BLaER1 treated with 17β-estradiol and CSF1 and Interleukin-3, amounts not matched to agents 10 nM and 100 nM (cell line): ENCODE measurements at regions not wholly inside any gene's neighbourhood (a gene's known extent, or its start where the extent isn't known, plus 50 kb on each side); places are given as distances from the start of the nearest gene placed in this dataset.

Source experiments
- H3K27ac ChIP-seq, 11 experiments: shearing (Covaris generic); formaldehyde crosslinking; 2 replicates each; pipeline ENCODE4 v1.8.1; 2022
- H3K27me3 ChIP-seq, 11 experiments: shearing (Covaris generic); formaldehyde crosslinking; 2 replicates each; pipeline ENCODE4 v1.8.1; 2022
- H3K36me3 ChIP-seq, 11 experiments: shearing (Covaris generic); formaldehyde crosslinking; 2 replicates each; pipeline ENCODE4 v1.8.1; 2022
- H3K4me1 ChIP-seq, 10 experiments: shearing (Covaris generic); formaldehyde crosslinking; 2 replicates each; pipeline ENCODE4 v1.8.1; 2022
- H3K4me2 ChIP-seq, 11 experiments: shearing (Covaris generic); formaldehyde crosslinking; 2 replicates each; pipeline ENCODE4 v1.8.1; 2022
- H3K4me3 ChIP-seq, 10 experiments: shearing (Covaris generic); formaldehyde crosslinking; 2 replicates each; pipeline ENCODE4 v1.8.1; 2022
- H3K9ac ChIP-seq, 11 experiments: shearing (Covaris generic); formaldehyde crosslinking; 2 replicates each; pipeline ENCODE4 v1.8.1; 2022
- H3K9me3 ChIP-seq, 11 experiments: shearing (Covaris generic); formaldehyde crosslinking; replicated peaks in 1 of 11; 2 replicates each; pipeline ENCODE4 v1.8.1; 2022
- H4K20me1 ChIP-seq, 11 experiments: shearing (Covaris generic); formaldehyde crosslinking; 2 replicates each; pipeline ENCODE4 v1.8.1; 2022
- Cebpa-rat ChIP-seq, 11 experiments: shearing (Covaris generic); IDR thresholded peaks; 2 replicates each; pipeline ENCODE4 v1.8.1; 2022

- Histone ChIP-seq H3K4me1 (peaks cover 0 to under 1% (median 0%) of the 10 kb centered on the region in 10 experiments; a peak in 2 of 20 replicates), H4K20me1 (no peaks in the 10 kb centered on the region), H3K36me3 (no peaks in the 10 kb centered on the region), H3K27ac (no peak overlapping the region), H3K4me2 (no peak overlapping the region), H3K9ac (no peak overlapping the region), H3K27me3 (no peaks in the 10 kb centered on the region), H3K4me3 (no peak overlapping the region), H3K9me3 (no peaks in the 10 kb centered on the region)
- no peak for TF ChIP-seq Cebpa-rat (IDR thresholded peaks at IDR 0.05)
These were observed 118.0 kb upstream of the PLPPR4 start for GRCh38 chr1:99146129-99146848.

- Histone ChIP-seq H3K27ac (no peak overlapping the region), H3K4me1 (peaks cover 0 to 3% (median 0%) of the 10 kb centered on the region in 10 experiments; a peak in 2 of 20 replicates), H3K9me3 (no peaks in the 10 kb centered on the region), H4K20me1 (no peaks in the 10 kb centered on the region), H3K4me2 (no peak overlapping the region), H3K36me3 (no peaks in the 10 kb centered on the region), H3K9ac (no peak overlapping the region), H3K27me3 (no peaks in the 10 kb centered on the region), H3K4me3 (no peak overlapping the region)
- TF ChIP-seq Cebpa-rat (IDR thresholded peaks at IDR 0.05) = no peak
These were observed 114.3 kb upstream of the PLPPR4 start for GRCh38 chr1:99149952-99150351.

GRCh38 chr1:99152132-99152531 is 112.2 kb upstream of the PLPPR4 start:
- Histone ChIP-seq H3K4me1 (peaks cover 0 to 3% (median 0%) of the 10 kb centered on the region in 10 experiments; a peak in 2 of 20 replicates), H3K9ac (no peak overlapping the region), H3K27ac (no peak overlapping the region), H3K36me3 (no peaks in the 10 kb centered on the region), H4K20me1 (no peaks in the 10 kb centered on the region), H3K9me3 (0 out of 22 replicates have a peak, but pooled peaks cover 0 to 2% (median 0%) of the 10 kb centered on the region in 11 experiments), H3K4me2 (no peak overlapping the region), H3K4me3 (no peak overlapping the region), H3K27me3 (no peaks in the 10 kb centered on the region)
- no peak for TF ChIP-seq Cebpa-rat (IDR thresholded peaks at IDR 0.05)

- Histone ChIP-seq H3K4me1 (no peaks in the 10 kb centered on the region), H3K9me3 (no peaks in the 10 kb centered on the region), H4K20me1 (no peaks in the 10 kb centered on the region), H3K9ac (no peak overlapping the region), H3K27me3 (no peaks in the 10 kb centered on the region), H3K4me2 (no peak overlapping the region), H3K4me3 (no peak overlapping the region), H3K36me3 (no peaks in the 10 kb centered on the region), H3K27ac (no peak overlapping the region)
- no peak for TF ChIP-seq Cebpa-rat (IDR thresholded peaks at IDR 0.05)
These were observed 100.6 kb upstream of the PLPPR4 start for GRCh38 chr1:99163671-99164070.

- H3K4me2 ChIP-seq = no peak overlapping the region
- no peaks in the 10 kb centered on the region for H3K27me3 ChIP-seq
- no peak overlapping the region for H3K9ac ChIP-seq
- no peaks in the 10 kb centered on the region; a peak in 1 of 22 replicates for H4K20me1 ChIP-seq
- no peaks in the 10 kb centered on the region for H3K36me3 ChIP-seq
- H3K4me3 ChIP-seq = no peak overlapping the region
- no peak for TF ChIP-seq Cebpa-rat (IDR thresholded peaks at IDR 0.05)
- H3K4me1 ChIP-seq = no peaks in the 10 kb centered on the region
- H3K27ac ChIP-seq = no peak overlapping the region
- no peaks in the 10 kb centered on the region for H3K9me3 ChIP-seq
These were observed 93.8 kb upstream of the PLPPR4 start for GRCh38 chr1:99170516-99170915.

GRCh38 chr1:99171184-99171813 is 93.0 kb upstream of the PLPPR4 start:
- TF ChIP-seq Cebpa-rat (IDR thresholded peaks at IDR 0.05) = no peak
- H3K36me3 ChIP-seq = no peaks in the 10 kb centered on the region

GRCh38 chr1:99173282-99173681 is 91.0 kb upstream of the PLPPR4 start:
- no peak overlapping the region for H3K4me2 ChIP-seq

More at GRCh38 chr1:99171184-99171813, 93.0 kb upstream of the PLPPR4 start:
- no peaks in the 10 kb centered on the region; a peak in 1 of 22 replicates for H4K20me1 ChIP-seq
- no peak overlapping the region for H3K4me3 ChIP-seq
- H3K27me3 ChIP-seq = no peaks in the 10 kb centered on the region
- H3K4me1 ChIP-seq = no peaks in the 10 kb centered on the region
- no peak overlapping the region for H3K4me2 ChIP-seq
- no peaks in the 10 kb centered on the region for H3K9me3 ChIP-seq
- H3K9ac ChIP-seq = no peak overlapping the region
- no peak overlapping the region for H3K27ac ChIP-seq

GRCh38 chr1:99173900-99174299 is 90.4 kb upstream of the PLPPR4 start:
- no peaks in the 10 kb centered on the region; a peak in 1 of 22 replicates for H4K20me1 ChIP-seq
- TF ChIP-seq Cebpa-rat (IDR thresholded peaks at IDR 0.05) = no peak
- H3K27ac ChIP-seq = no peak overlapping the region
- no peak overlapping the region for H3K4me3 ChIP-seq
- H3K36me3 ChIP-seq = no peaks in the 10 kb centered on the region
- H3K4me2 ChIP-seq = no peak overlapping the region
- no peaks in the 10 kb centered on the region for H3K4me1 ChIP-seq
- H3K9me3 ChIP-seq = no peaks in the 10 kb centered on the region
- H3K9ac ChIP-seq = no peak overlapping the region
- H3K27me3 ChIP-seq = no peaks in the 10 kb centered on the region

More at GRCh38 chr1:99173282-99173681, 91.0 kb upstream of the PLPPR4 start:
- TF ChIP-seq Cebpa-rat (IDR thresholded peaks at IDR 0.05) = no peak
- no peaks in the 10 kb centered on the region for H3K36me3 ChIP-seq
- H3K27ac ChIP-seq = no peak overlapping the region
- H3K9me3 ChIP-seq = no peaks in the 10 kb centered on the region
- H3K9ac ChIP-seq = no peak overlapping the region
- H3K4me1 ChIP-seq = no peaks in the 10 kb centered on the region
- no peak overlapping the region for H3K4me3 ChIP-seq
- no peaks in the 10 kb centered on the region for H3K27me3 ChIP-seq
- H4K20me1 ChIP-seq = no peaks in the 10 kb centered on the region; a peak in 1 of 22 replicates

GRCh38 chr1:99176753-99177152 is 87.5 kb upstream of the PLPPR4 start:
- Histone ChIP-seq H3K9ac (no peak overlapping the region), H3K27ac (no peak overlapping the region), H3K4me3 (no peak overlapping the region), H3K4me2 (no peak overlapping the region), H3K36me3 (no peaks in the 10 kb centered on the region), H3K27me3 (no peaks in the 10 kb centered on the region), H3K9me3 (no peaks in the 10 kb centered on the region), H4K20me1 (no peaks in the 10 kb centered on the region; a peak in 1 of 22 replicates), H3K4me1 (no peaks in the 10 kb centered on the region)
- no peak for TF ChIP-seq Cebpa-rat (IDR thresholded peaks at IDR 0.05)

GRCh38 chr1:99177465-99177864 is 86.8 kb upstream of the PLPPR4 start:
- Histone ChIP-seq H3K4me3 (no peak overlapping the region), H3K27ac (no peak overlapping the region)

More at GRCh38 chr1:99177465-99177864, 86.8 kb upstream of the PLPPR4 start:
- no peak overlapping the region for H3K9ac ChIP-seq
- TF ChIP-seq Cebpa-rat (IDR thresholded peaks at IDR 0.05) = no peak
- no peaks in the 10 kb centered on the region for H3K27me3 ChIP-seq
- H3K4me1 ChIP-seq = no peaks in the 10 kb centered on the region
- H4K20me1 ChIP-seq = no peaks in the 10 kb centered on the region; a peak in 1 of 22 replicates
- no peaks in the 10 kb centered on the region for H3K9me3 ChIP-seq
- H3K4me2 ChIP-seq = no peak overlapping the region
- no peaks in the 10 kb centered on the region for H3K36me3 ChIP-seq
